ENCODE measurements at regions not wholly inside any gene's neighbourhood (a gene's known extent, or its start where the extent isn't known, plus 50 kb on each side); places are given as distances from the start of the nearest gene placed in this dataset.
A peak's percentile ranks its signal among the peaks of the same experiment; 100 is the strongest.

- no peaks in the 10 kb centered on the region for H3K27me3 ChIP-seq (ENCODE audit: insufficient read depth, low read length)
- no CpG with 5 or more reads among the region's 8 CpGs for WGBS (ENCODE audit: extremely low coverage, insufficient read length, low lambda C conversion rate)
- Mint-ChIP-seq H3K36me3 (ENCODE audit: insufficient read depth in 1 of 3, low read depth in 3 of 3) (no peaks in the 10 kb centered on the region), H3K4me1 (peaks cover 23 to 26% of the 10 kb centered on the region in 2 experiments), H3K4me3 (no peak overlapping the region), H3K27me3 (ENCODE audit: low read depth) (no peaks in the 10 kb centered on the region), H3K9me3 (no peaks in the 10 kb centered on the region), H3K27ac (peak overlapping the region in 1 of 3 experiments; percentile 14; a peak in 1 of 7 replicates)
- H3K9me3 ChIP-seq (ENCODE audit: control insufficient read depth, low read depth, low read length): no peaks in the 10 kb centered on the region
- peaks cover 2% of the 10 kb centered on the region; the same call in 1 of the 2 replicates for H3K4me1 ChIP-seq (ENCODE audit: insufficient read depth, low read length)
- H2AK5ac ChIP-seq (ENCODE audit: insufficient read length, low read length): no peak overlapping the region
- no peak overlapping the region for H3K9ac ChIP-seq (ENCODE audit: extremely low read depth, insufficient read length, low read length)
- no peak overlapping the region for H3K14ac ChIP-seq (ENCODE audit: insufficient read depth, low read length)
- no peak overlapping the region for H3K56ac ChIP-seq (ENCODE audit: insufficient read length, low read depth, low read length)
- peak; percentile 68 for TF ChIP-seq CTCF (conservative IDR thresholded peaks at IDR 0.05)
- DNase-seq: peak; percentile 55
- H3K4ac ChIP-seq (ENCODE audit: low read depth, low read length): no peak overlapping the region
- H3K23me2 ChIP-seq (ENCODE audit: insufficient read length, low read depth, low read length, poor library complexity, severe bottlenecking): no peaks in the 10 kb centered on the region
- no peaks in the 10 kb centered on the region for H3K79me1 ChIP-seq (ENCODE audit: insufficient read depth, low read depth, low read length, poor library complexity, severe bottlenecking)
- H2BK120ac ChIP-seq (ENCODE audit: low read depth, low read length, poor library complexity, severe bottlenecking): no peak overlapping the region
- no peak overlapping the region for H2BK15ac ChIP-seq (ENCODE audit: low read depth, low read length)
- no peak overlapping the region for H3K4me2 ChIP-seq (ENCODE audit: insufficient read depth, insufficient read length, low read length)
- no peak overlapping the region for H3K23ac ChIP-seq (ENCODE audit: insufficient read length, low read depth, low read length)
- H2BK5ac ChIP-seq (ENCODE audit: insufficient read length, low read length): no peak overlapping the region
- H3K79me2 ChIP-seq (ENCODE audit: insufficient read depth, low read length): no peaks in the 10 kb centered on the region
- H4K91ac ChIP-seq (ENCODE audit: insufficient read length, low read depth, low read length): no peak overlapping the region
- no peak overlapping the region for H4K8ac ChIP-seq (replicated peaks; ENCODE audit: insufficient read length, low read depth, low read length)
- H3K18ac ChIP-seq (ENCODE audit: insufficient read length, low read depth, low read length): no peak overlapping the region
- no peak overlapping the region for H2AFZ ChIP-seq (ENCODE audit: low read length)
- no peak overlapping the region for H2BK20ac ChIP-seq (ENCODE audit: low read depth, low read length, poor library complexity, severe bottlenecking)
- H3K27ac ChIP-seq (ENCODE audit: insufficient read length, low read depth, low read length): no peak overlapping the region
- H3T11ph ChIP-seq (ENCODE audit: low read length): no peak overlapping the region
- H2BK12ac ChIP-seq (ENCODE audit: insufficient read length, low read depth, low read length): no peak overlapping the region
- no peak overlapping the region for H4K5ac ChIP-seq (ENCODE audit: insufficient read length, low read depth, low read length)
- no peaks in the 10 kb centered on the region for H4K20me1 ChIP-seq (ENCODE audit: control insufficient read depth, insufficient read depth, insufficient read length)
Measured at GRCh38 chr2:17148407-17149145, 369.7 kb downstream of the RAD51AP2 start.

Measured in H9 (cell line).